ENCODE measurements at regions not wholly inside any gene's neighbourhood (a gene's known extent, or its start where the extent isn't known, plus 50 kb on each side); places are given as distances from the start of the nearest gene placed in this dataset.

DNA sequence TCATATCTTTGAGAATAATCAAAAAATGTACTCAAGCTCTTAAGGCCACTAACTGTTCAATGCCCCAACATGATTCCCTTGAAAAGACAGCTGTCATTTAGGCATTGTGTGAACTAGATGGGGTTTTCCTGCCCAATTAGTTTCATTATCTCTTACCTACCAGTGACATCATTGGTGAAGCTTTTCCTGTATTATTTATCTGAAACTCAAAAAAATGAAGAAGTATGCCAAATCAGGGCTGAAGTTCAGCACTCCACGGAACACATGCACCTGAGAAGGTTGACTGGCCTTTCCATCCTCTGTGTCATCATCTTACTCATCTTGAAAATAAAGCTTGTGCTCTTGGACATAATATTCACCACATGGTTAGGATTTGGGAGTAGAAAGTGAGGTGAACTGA is 126.4 kb downstream of the TXNL1 start:
- Histone ChIP-seq H3K9me3 (replicated peaks; ENCODE audit: insufficient read depth, low read length) (no peaks in the 10 kb centered on the region), H3K79me2 (ENCODE audit: low read length) (no peaks in the 10 kb centered on the region), H3K27me3 (replicated peaks; ENCODE audit: insufficient read depth, low read length) (no peaks in the 10 kb centered on the region), H3K4me2 (ENCODE audit: low read depth, low read length) (no peak overlapping the region), H3K9ac (ENCODE audit: low read length) (no peak overlapping the region), H4K20me1 (ENCODE audit: insufficient read depth, low read length) (no peaks in the 10 kb centered on the region), H2AFZ (ENCODE audit: low read length) (no peak overlapping the region), H3K4me1 (ENCODE audit: low read length) (peaks cover 9% of the 10 kb centered on the region; the same call in 1 of the 2 replicates), H3F3A (ENCODE audit: insufficient read depth, low read length) (no peaks in the 10 kb centered on the region), H3K27ac (ENCODE audit: low read length) (peak overlapping the region; percentile 2; the same call in 1 of the 2 replicates), H3K9me2 (replicated peaks; ENCODE audit: insufficient read depth, low read length) (no peaks in the 10 kb centered on the region), H3K4me3 (ENCODE audit: low read length) (no peak overlapping the region), H3K36me3 (replicated peaks; ENCODE audit: insufficient read depth, low read length) (no peaks in the 10 kb centered on the region)
- DNase-seq, result peak; percentile 51
- TF ChIP-seq CTCF (IDR thresholded peaks at IDR 0.05; ENCODE audit: low read length) (no peak), EZH2 (optimal IDR thresholded peaks at IDR 0.05; ENCODE audit: low read depth, low read length) (no peak), EZH2phosphoT487 (IDR thresholded peaks at IDR 0.05; ENCODE audit: low read length) (no peak)

GRCh38 chr18:56510108-56510507 is 128.3 kb downstream of the TXNL1 start:
- Histone ChIP-seq H3K9me2 (replicated peaks; ENCODE audit: insufficient read depth, low read length) (no peaks in the 10 kb centered on the region), H3K27me3 (replicated peaks; ENCODE audit: insufficient read depth, low read length) (no peaks in the 10 kb centered on the region), H3F3A (ENCODE audit: insufficient read depth, low read length) (no peaks in the 10 kb centered on the region), H3K9ac (ENCODE audit: low read length) (no peak overlapping the region), H3K4me3 (ENCODE audit: low read length) (no peak overlapping the region), H3K79me2 (ENCODE audit: low read length) (no peaks in the 10 kb centered on the region), H4K20me1 (ENCODE audit: insufficient read depth, low read length) (no peaks in the 10 kb centered on the region), H3K4me2 (ENCODE audit: low read depth, low read length) (no peak overlapping the region), H3K9me3 (replicated peaks; ENCODE audit: insufficient read depth, low read length) (no peaks in the 10 kb centered on the region), H3K27ac (ENCODE audit: low read length) (no peak overlapping the region), H3K4me1 (ENCODE audit: low read length) (peaks cover 9% of the 10 kb centered on the region; the same call in 1 of the 2 replicates), H2AFZ (ENCODE audit: low read length) (no peak overlapping the region), H3K36me3 (replicated peaks; ENCODE audit: insufficient read depth, low read length) (no peaks in the 10 kb centered on the region)
- TF ChIP-seq EZH2phosphoT487 (IDR thresholded peaks at IDR 0.05; ENCODE audit: low read length) (no peak), CTCF (IDR thresholded peaks at IDR 0.05; ENCODE audit: low read length) (no peak), EZH2 (optimal IDR thresholded peaks at IDR 0.05; ENCODE audit: low read depth, low read length) (no peak)
- DNase-seq, result no peak

DNA sequence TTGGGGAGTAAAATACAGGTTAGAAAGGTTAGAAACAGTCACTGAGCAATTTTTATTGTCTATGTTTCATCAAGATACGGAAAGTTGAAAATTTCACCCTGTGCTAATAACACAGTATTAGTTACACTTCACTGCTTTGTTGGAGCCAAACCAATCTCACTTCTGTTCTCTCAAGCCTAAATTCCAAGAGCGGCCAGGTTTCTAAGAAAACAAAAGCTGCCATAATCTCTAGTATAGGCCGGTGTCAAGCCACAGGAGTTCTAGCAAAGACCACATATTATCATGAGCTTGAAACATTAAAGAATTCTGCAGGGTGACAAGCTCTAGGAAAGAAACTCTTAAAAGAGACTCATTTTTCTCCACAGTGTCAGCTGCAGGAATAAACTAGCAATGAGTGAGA is 128.7 kb downstream of the TXNL1 start:
- DNase-seq, result no peak
- H3K4me3 ChIP-seq (ENCODE audit: low read length), result no peak overlapping the region
- no peaks in the 10 kb centered on the region for H4K20me1 ChIP-seq (ENCODE audit: insufficient read depth, low read length)
- H3K9me3 ChIP-seq (replicated peaks; ENCODE audit: insufficient read depth, low read length), result no peaks in the 10 kb centered on the region
- H3K4me2 ChIP-seq (ENCODE audit: low read depth, low read length), result no peak overlapping the region
- H3K79me2 ChIP-seq (ENCODE audit: low read length), result no peaks in the 10 kb centered on the region
- H3K36me3 ChIP-seq (replicated peaks; ENCODE audit: insufficient read depth, low read length), result no peaks in the 10 kb centered on the region
- H3K27ac ChIP-seq (ENCODE audit: low read length), result no peak overlapping the region
- no peak overlapping the region for H3K9ac ChIP-seq (ENCODE audit: low read length)
- no peaks in the 10 kb centered on the region for H3K27me3 ChIP-seq (replicated peaks; ENCODE audit: insufficient read depth, low read length)
- no peaks in the 10 kb centered on the region for H3F3A ChIP-seq (ENCODE audit: insufficient read depth, low read length)
- peaks cover 9% of the 10 kb centered on the region; the same call in 1 of the 2 replicates for H3K4me1 ChIP-seq (ENCODE audit: low read length)
- H3K9me2 ChIP-seq (replicated peaks; ENCODE audit: insufficient read depth, low read length), result no peaks in the 10 kb centered on the region
- H2AFZ ChIP-seq (ENCODE audit: low read length), result no peak overlapping the region
- TF ChIP-seq CTCF (IDR thresholded peaks at IDR 0.05; ENCODE audit: low read length), result no peak
- TF ChIP-seq EZH2 (optimal IDR thresholded peaks at IDR 0.05; ENCODE audit: low read depth, low read length), result no peak
- no peak for TF ChIP-seq EZH2phosphoT487 (IDR thresholded peaks at IDR 0.05; ENCODE audit: low read length)

Data from MM.1S (cell line).